WTC11 (cell line): ENCODE measurements at regions not wholly inside any gene's neighbourhood (a gene's known extent, or its start where the extent isn't known, plus 50 kb on each side); places are given as distances from the start of the nearest gene placed in this dataset.

Source experiments
- EMX1 ChIP-seq: fragments of 250-450 bp; sonication (Bioruptor Pico); IDR thresholded peaks from 2 replicates; pipeline ENCODE4 v1.8.0; 2021; ENCODE audit warnings: mild to moderate bottlenecking
- IRF2 ChIP-seq: sonication (generic); formaldehyde crosslinking; IDR thresholded peaks from 2 replicates; pipeline ENCODE4 v1.8.0; 2022; ENCODE audit warnings: low read depth, missing genetic modification reagents, borderline replicate concordance
- NFYB ChIP-seq: sonication (generic); formaldehyde crosslinking; conservative IDR thresholded peaks from 2 replicates; pipeline ENCODE4 v1.8.0; 2022; ENCODE audit warnings: low read depth, missing genetic modification reagents
- ZNF121 ChIP-seq: sonication (generic); formaldehyde crosslinking; IDR thresholded peaks from 2 replicates; pipeline ENCODE4 v1.8.0; 2023; ENCODE audit warnings: missing genetic modification reagents
- ZNF138 ChIP-seq: sonication (generic); formaldehyde crosslinking; conservative IDR thresholded peaks from 2 replicates; pipeline ENCODE4 v1.8.1; 2022; ENCODE audit warnings: mild to moderate bottlenecking, moderate library complexity, missing genetic modification reagents
- TF ChIP-seq, protein P1 (sequence below): sonication (generic); formaldehyde crosslinking; IDR thresholded peaks from 2 replicates; pipeline ENCODE4 v1.8.0; 2022; ENCODE audit warnings: mild to moderate bottlenecking, missing genetic modification reagents
- TF ChIP-seq, protein P2 (sequence below): sonication (generic); formaldehyde crosslinking; IDR thresholded peaks from 2 replicates; pipeline ENCODE4 v1.8.0; 2022; ENCODE audit warnings: mild to moderate bottlenecking, missing genetic modification reagents
- TF ChIP-seq, protein P3 (sequence below): fragments of 200-600 bp; IDR thresholded peaks from 2 replicates; pipeline ENCODE4 v1.8.0; 2022; ENCODE audit warnings: antibody characterized with exemption
- TF ChIP-seq, protein P4 (sequence below): sonication (generic); formaldehyde crosslinking; IDR thresholded peaks from 2 replicates; pipeline ENCODE4 v1.8.1; 2022; ENCODE audit warnings: low read depth, missing genetic modification reagents, borderline replicate concordance

DNA sequence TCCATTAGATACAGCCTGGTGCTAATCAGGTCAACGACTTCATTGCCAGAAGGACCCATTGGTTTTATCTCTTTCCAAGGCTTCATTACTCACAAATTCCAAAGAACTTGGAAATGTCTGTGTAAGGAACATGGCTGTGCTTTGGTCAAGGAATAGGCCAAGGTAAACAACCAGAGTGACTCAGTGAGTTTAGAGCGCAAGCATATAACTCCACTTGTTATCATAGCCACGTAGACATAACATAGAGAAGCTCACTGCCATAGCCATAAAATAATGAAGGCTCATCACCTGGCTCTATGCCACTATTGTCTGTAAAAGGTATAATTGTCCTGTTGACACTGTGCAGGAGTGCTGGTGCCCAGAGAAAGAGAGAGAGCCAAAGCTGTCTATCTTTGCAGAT is 139.3 kb upstream of the PLCXD3 start:
- TF ChIP-seq, protein P1, sequence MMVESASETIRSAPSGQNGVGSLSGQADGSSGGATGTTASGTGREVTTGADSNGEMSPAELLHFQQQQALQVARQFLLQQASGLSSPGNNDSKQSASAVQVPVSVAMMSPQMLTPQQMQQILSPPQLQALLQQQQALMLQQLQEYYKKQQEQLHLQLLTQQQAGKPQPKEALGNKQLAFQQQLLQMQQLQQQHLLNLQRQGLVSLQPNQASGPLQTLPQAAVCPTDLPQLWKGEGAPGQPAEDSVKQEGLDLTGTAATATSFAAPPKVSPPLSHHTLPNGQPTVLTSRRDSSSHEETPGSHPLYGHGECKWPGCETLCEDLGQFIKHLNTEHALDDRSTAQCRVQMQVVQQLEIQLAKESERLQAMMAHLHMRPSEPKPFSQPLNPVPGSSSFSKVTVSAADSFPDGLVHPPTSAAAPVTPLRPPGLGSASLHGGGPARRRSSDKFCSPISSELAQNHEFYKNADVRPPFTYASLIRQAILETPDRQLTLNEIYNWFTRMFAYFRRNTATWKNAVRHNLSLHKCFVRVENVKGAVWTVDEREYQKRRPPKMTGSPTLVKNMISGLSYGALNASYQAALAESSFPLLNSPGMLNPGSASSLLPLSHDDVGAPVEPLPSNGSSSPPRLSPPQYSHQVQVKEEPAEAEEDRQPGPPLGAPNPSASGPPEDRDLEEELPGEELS = no peak
- TF ChIP-seq EMX1 (CRISPR knock-in tag) (no peak), NFYB (CRISPR knock-in tag) (no peak), ZNF138 (CRISPR knock-in tag) (no peak), IRF2 (CRISPR knock-in tag) (no peak), ZNF121 (CRISPR knock-in tag) (no peak)
- TF ChIP-seq, protein P2, sequence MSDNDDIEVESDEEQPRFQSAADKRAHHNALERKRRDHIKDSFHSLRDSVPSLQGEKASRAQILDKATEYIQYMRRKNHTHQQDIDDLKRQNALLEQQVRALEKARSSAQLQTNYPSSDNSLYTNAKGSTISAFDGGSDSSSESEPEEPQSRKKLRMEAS (CRISPR knock-in tag) = no peak
- TF ChIP-seq, protein P3, sequence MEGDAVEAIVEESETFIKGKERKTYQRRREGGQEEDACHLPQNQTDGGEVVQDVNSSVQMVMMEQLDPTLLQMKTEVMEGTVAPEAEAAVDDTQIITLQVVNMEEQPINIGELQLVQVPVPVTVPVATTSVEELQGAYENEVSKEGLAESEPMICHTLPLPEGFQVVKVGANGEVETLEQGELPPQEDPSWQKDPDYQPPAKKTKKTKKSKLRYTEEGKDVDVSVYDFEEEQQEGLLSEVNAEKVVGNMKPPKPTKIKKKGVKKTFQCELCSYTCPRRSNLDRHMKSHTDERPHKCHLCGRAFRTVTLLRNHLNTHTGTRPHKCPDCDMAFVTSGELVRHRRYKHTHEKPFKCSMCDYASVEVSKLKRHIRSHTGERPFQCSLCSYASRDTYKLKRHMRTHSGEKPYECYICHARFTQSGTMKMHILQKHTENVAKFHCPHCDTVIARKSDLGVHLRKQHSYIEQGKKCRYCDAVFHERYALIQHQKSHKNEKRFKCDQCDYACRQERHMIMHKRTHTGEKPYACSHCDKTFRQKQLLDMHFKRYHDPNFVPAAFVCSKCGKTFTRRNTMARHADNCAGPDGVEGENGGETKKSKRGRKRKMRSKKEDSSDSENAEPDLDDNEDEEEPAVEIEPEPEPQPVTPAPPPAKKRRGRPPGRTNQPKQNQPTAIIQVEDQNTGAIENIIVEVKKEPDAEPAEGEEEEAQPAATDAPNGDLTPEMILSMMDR = no peak
- TF ChIP-seq, protein P4, sequence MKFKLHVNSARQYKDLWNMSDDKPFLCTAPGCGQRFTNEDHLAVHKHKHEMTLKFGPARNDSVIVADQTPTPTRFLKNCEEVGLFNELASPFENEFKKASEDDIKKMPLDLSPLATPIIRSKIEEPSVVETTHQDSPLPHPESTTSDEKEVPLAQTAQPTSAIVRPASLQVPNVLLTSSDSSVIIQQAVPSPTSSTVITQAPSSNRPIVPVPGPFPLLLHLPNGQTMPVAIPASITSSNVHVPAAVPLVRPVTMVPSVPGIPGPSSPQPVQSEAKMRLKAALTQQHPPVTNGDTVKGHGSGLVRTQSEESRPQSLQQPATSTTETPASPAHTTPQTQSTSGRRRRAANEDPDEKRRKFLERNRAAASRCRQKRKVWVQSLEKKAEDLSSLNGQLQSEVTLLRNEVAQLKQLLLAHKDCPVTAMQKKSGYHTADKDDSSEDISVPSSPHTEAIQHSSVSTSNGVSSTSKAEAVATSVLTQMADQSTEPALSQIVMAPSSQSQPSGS (CRISPR knock-in tag) = no peak
